Mammary epithelial cell (primary cell): ENCODE measurements at regions not wholly inside any gene's neighbourhood (a gene's known extent, or its start where the extent isn't known, plus 50 kb on each side); places are given as distances from the start of the nearest gene placed in this dataset.

Experiments
- EZH2 ChIP-seq: IDR thresholded peaks from 2 replicates; pipeline ENCODE4 v1.6.1; 2012; ENCODE audit warnings: low read length, inconsistent platforms, borderline replicate concordance
- TF ChIP-seq, protein P1 (sequence below), 2 donors: IDR thresholded peaks in 1 of 2; conservative IDR thresholded peaks in 1 of 2; 2 replicates each; pipeline ENCODE4 v1.5.1; 2011 to 2012; ENCODE audit warnings: inconsistent platforms in 2 of 2, low read length in 2 of 2, mild to moderate bottlenecking in 2 of 2, control low read depth in 1 of 2, low read depth in 1 of 2; ENCODE audit not compliant: insufficient read depth in 1 of 2; ENCODE audit errors: extremely low read depth in 1 of 2

DNA sequence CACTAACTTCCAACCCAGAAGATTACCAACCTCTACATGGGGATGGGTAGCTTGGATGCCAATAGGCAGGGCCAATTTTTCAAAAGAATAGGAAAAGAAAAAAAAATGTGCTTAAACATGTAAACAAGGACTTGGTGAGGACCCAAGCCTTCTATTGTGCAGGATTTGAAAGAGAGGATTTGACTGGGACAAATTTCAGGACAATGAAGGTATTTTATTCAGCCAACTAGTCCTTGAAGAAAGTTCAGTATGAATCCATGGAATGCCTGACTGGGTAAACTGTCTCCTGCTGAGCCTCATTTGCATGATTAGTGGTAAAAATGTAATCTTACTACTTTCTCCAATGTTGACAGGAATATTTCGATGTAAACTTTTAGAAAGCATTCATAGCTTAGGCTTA is 192.5 kb upstream of the RORB start:
- TF ChIP-seq, protein P1, sequence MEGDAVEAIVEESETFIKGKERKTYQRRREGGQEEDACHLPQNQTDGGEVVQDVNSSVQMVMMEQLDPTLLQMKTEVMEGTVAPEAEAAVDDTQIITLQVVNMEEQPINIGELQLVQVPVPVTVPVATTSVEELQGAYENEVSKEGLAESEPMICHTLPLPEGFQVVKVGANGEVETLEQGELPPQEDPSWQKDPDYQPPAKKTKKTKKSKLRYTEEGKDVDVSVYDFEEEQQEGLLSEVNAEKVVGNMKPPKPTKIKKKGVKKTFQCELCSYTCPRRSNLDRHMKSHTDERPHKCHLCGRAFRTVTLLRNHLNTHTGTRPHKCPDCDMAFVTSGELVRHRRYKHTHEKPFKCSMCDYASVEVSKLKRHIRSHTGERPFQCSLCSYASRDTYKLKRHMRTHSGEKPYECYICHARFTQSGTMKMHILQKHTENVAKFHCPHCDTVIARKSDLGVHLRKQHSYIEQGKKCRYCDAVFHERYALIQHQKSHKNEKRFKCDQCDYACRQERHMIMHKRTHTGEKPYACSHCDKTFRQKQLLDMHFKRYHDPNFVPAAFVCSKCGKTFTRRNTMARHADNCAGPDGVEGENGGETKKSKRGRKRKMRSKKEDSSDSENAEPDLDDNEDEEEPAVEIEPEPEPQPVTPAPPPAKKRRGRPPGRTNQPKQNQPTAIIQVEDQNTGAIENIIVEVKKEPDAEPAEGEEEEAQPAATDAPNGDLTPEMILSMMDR (conservative IDR thresholded peaks at IDR 0.05 in 1 of 2, IDR thresholded peaks at IDR 0.05 in 1 of 2; ENCODE audit: extremely low read depth in 1 of 2, insufficient read depth in 1 of 2, low read depth in 1 of 2, low read length in 2 of 2), result no peak
- TF ChIP-seq EZH2, result no peak
